Uterus (tissue), 2 donors: ENCODE measurements at regions not wholly inside any gene's neighbourhood (a gene's known extent, or its start where the extent isn't known, plus 50 kb on each side); places are given as distances from the start of the nearest gene placed in this dataset.

Experiments
- POLR2A ChIP-seq, 2 donors: fragments of 450-650 bp; IDR thresholded peaks; one replicate each; pipeline ENCODE4 v1.6.1; 2016; ENCODE audit warnings: antibody characterized with exemption in 2 of 2, mild to moderate bottlenecking in 1 of 2, moderate library complexity in 1 of 2
- TF ChIP-seq, protein P1 (sequence below), 4 experiments: fragments of 200-600 bp in 2 of 4; fragments of 450-650 bp in 2 of 4; sonication (generic) in 2 of 4; IDR thresholded peaks; one replicate each; pipeline ENCODE4 v1.5.1; 2016 to 2019; ENCODE audit warnings: antibody characterized with exemption in 4 of 4, mild to moderate bottlenecking in 2 of 4, moderate library complexity in 1 of 4

GRCh38 chr6:48611332-48611731 is 500.3 kb upstream of the PTCHD4 start:
- TF ChIP-seq, protein P1, sequence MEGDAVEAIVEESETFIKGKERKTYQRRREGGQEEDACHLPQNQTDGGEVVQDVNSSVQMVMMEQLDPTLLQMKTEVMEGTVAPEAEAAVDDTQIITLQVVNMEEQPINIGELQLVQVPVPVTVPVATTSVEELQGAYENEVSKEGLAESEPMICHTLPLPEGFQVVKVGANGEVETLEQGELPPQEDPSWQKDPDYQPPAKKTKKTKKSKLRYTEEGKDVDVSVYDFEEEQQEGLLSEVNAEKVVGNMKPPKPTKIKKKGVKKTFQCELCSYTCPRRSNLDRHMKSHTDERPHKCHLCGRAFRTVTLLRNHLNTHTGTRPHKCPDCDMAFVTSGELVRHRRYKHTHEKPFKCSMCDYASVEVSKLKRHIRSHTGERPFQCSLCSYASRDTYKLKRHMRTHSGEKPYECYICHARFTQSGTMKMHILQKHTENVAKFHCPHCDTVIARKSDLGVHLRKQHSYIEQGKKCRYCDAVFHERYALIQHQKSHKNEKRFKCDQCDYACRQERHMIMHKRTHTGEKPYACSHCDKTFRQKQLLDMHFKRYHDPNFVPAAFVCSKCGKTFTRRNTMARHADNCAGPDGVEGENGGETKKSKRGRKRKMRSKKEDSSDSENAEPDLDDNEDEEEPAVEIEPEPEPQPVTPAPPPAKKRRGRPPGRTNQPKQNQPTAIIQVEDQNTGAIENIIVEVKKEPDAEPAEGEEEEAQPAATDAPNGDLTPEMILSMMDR (IDR thresholded peaks at IDR 0.05): no peak
- no peak for TF ChIP-seq POLR2A (IDR thresholded peaks at IDR 0.05)
